NB4 (cell line): ENCODE measurements at regions not wholly inside any gene's neighbourhood (a gene's known extent, or its start where the extent isn't known, plus 50 kb on each side); places are given as distances from the start of the nearest gene placed in this dataset.

Source experiments
- MYC ChIP-seq: IDR thresholded peaks from 2 replicates; pipeline ENCODE4 v1.6.1; 2011; ENCODE audit warnings: low read depth, low read length
- POLR2A ChIP-seq: IDR thresholded peaks from 2 replicates; pipeline ENCODE4 v1.6.1; 2011; ENCODE audit warnings: mild to moderate bottlenecking; ENCODE audit not compliant: insufficient read length; ENCODE audit errors: extremely low read depth

DNA sequence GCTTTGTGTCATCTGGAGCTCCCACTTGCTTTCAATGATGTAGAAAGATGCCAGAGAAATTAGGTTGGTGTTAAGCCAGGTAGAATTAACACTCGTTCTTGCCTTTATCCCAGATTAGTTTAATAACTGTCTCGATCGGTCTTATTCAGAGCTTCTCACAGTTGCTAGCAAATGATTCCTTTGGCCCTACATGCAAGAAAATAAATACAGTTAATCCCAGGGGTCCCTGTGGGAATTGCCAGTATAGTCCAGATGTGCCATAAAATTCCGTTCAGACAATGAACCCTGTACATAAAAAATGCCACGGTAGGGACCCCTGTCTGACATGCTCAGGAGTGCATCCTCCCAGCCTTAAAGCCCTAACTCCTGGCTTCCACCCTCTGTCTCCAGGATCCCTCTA is 207.5 kb downstream of the ARHGAP12 start:
- TF ChIP-seq MYC (no peak), POLR2A (no peak)
